H1 (cell line): ENCODE measurements at regions not wholly inside any gene's neighbourhood (a gene's known extent, or its start where the extent isn't known, plus 50 kb on each side); places are given as distances from the start of the nearest gene placed in this dataset.

ENCODE experiments used
- CTCF ChIA-PET: fragments of 300-600 bp; sonication (Branson Sonifier 250); formaldehyde crosslinking; loops from one replicate; lab custom pipeline; 2021; ENCODE audit not compliant: partially characterized antibody; lab: Charles Lee
- POLR2A ChIA-PET: fragments of 300-600 bp; sonication (Branson Sonifier 250); formaldehyde crosslinking; loops from one replicate; lab custom pipeline; 2021; ENCODE audit warnings: inconsistent platforms; ENCODE audit not compliant: partially characterized antibody; lab: Charles Lee
- DNase-seq, 2 experiments: peaks; one replicate each; pipeline versions ENCODE4 v3.0.0 to v3.0.0-alpha.2; 2010 to 2022; ENCODE audit warnings: low spot score in 2 of 2, low read depth in 1 of 2, mixed read lengths in 1 of 2
- FAIRE-seq: peaks from 2 replicates; lab custom pipeline; 2011; peaks lifted over from hg19 to GRCh38; lab: Jason Lieb, UNC
- H2AFZ ChIP-seq: 2 replicates; pipeline ENCODE4 v1.8.1; 2012; ENCODE audit warnings: low read length, inconsistent platforms
- H2AK5ac ChIP-seq: 2 replicates; pipeline ENCODE4 v1.6.1; 2013; ENCODE audit warnings: low read depth, low read length
- H2BK120ac ChIP-seq: replicated peaks from 2 replicates; pipeline ENCODE3; 2013; ENCODE audit warnings: low read depth, low read length, inconsistent platforms
- H2BK12ac ChIP-seq: 2 replicates; pipeline ENCODE4 v1.6.1; 2013; ENCODE audit warnings: low read depth, low read length
- H2BK15ac ChIP-seq: 2 replicates; pipeline ENCODE4 v1.6.1; 2013; ENCODE audit warnings: low read length
- H2BK20ac ChIP-seq: 2 replicates; pipeline ENCODE4 v1.6.1; 2013; ENCODE audit warnings: low read length
- H2BK5ac ChIP-seq: 2 replicates; pipeline ENCODE4 v1.6.1; 2013; ENCODE audit warnings: low read depth, low read length
- H3K14ac ChIP-seq: 2 replicates; pipeline ENCODE4 v1.6.1; 2013; ENCODE audit warnings: inconsistent platforms; ENCODE audit not compliant: insufficient read length
- H3K18ac ChIP-seq: 2 replicates; pipeline ENCODE4 v1.6.1; 2013; ENCODE audit warnings: low read length; ENCODE audit errors: extremely low read depth
- H3K23ac ChIP-seq: 2 replicates; pipeline ENCODE4 v1.6.1; 2013; ENCODE audit warnings: inconsistent platforms; ENCODE audit not compliant: insufficient read length
- H3K23me2 ChIP-seq: 2 replicates; pipeline ENCODE4 v1.6.1; 2013; ENCODE audit warnings: low read depth, low read length
- H3K27ac ChIP-seq: 2 replicates; pipeline ENCODE4 v1.6.1; 2011; ENCODE audit warnings: low read depth, low read length, inconsistent platforms
- H3K27me3 ChIP-seq, 4 experiments: replicated peaks in 1 of 4; 1 replicate in 1 of 4; 2 replicates in 3 of 4; pipeline versions ENCODE4 v1.6.1 to v1.8.1; 2011 to 2013; ENCODE audit warnings: low read length in 3 of 4, mild to moderate bottlenecking in 3 of 4, inconsistent platforms in 2 of 4, mixed read lengths in 2 of 4, moderate library complexity in 1 of 4; ENCODE audit not compliant: control insufficient read depth in 3 of 4, insufficient read depth in 3 of 4; ENCODE audit errors: extremely low read depth in 1 of 4
- H3K36me3 ChIP-seq, 4 experiments: 2 replicates each; pipeline versions ENCODE4 v1.6.1 to v1.8.1; 2011 to 2013; ENCODE audit warnings: mild to moderate bottlenecking in 4 of 4, low read length in 3 of 4, moderate library complexity in 2 of 4, control low read depth in 1 of 4, inconsistent platforms in 1 of 4; ENCODE audit not compliant: insufficient read depth in 4 of 4, control insufficient read depth in 2 of 4
- H3K4ac ChIP-seq: replicated peaks from 2 replicates; pipeline ENCODE3; 2013; ENCODE audit warnings: low read length, low read depth, mixed read lengths, inconsistent platforms; ENCODE audit not compliant: insufficient read length
- H3K4me1 ChIP-seq, 4 experiments: replicated peaks in 1 of 4; 1 replicate in 1 of 4; 2 replicates in 3 of 4; pipeline versions ENCODE4 v1.6.1 to v1.8.1; 2011 to 2013; ENCODE audit warnings: low read length in 3 of 4, inconsistent platforms in 2 of 4, mixed read lengths in 1 of 4; ENCODE audit not compliant: insufficient read depth in 4 of 4, control insufficient read depth in 3 of 4
- H3K4me2 ChIP-seq, 2 experiments: 2 replicates each; pipeline versions ENCODE4 v1.6.1 to v1.8.1; 2011 to 2013; ENCODE audit warnings: low read depth in 2 of 2, low read length in 2 of 2, control low read depth in 1 of 2, inconsistent platforms in 1 of 2, mild to moderate bottlenecking in 1 of 2; ENCODE audit not compliant: insufficient read depth in 1 of 2
- H3K4me3 ChIP-seq, 4 experiments: fragments of 200-600, 300-600 bp in 1 of 4; sonication (generic), shearing (Covaris generic), sonication (Bioruptor Twin) in 1 of 4; 2 replicates each; pipeline versions ENCODE4 v1.5.1 to v1.8.1; 2011 to 2016; ENCODE audit warnings: low read length in 4 of 4, low read depth in 3 of 4, control low read depth in 2 of 4, inconsistent platforms in 2 of 4, mild to moderate bottlenecking in 2 of 4, mixed read lengths in 1 of 4, moderate library complexity in 1 of 4; ENCODE audit not compliant: insufficient read depth in 2 of 4; ENCODE audit errors: extremely low read depth in 1 of 4
- H3K56ac ChIP-seq: replicated peaks from 2 replicates; pipeline ENCODE3; 2013; ENCODE audit warnings: low read depth, mild to moderate bottlenecking, mixed read lengths, low read length, inconsistent platforms; ENCODE audit not compliant: insufficient read length
- H3K79me1 ChIP-seq: 2 replicates; pipeline ENCODE4 v1.6.1; 2013; ENCODE audit warnings: low read depth, low read length, control low read depth
- H3K79me2 ChIP-seq, 2 experiments: 2 replicates each; pipeline versions ENCODE4 v1.6.1 to v1.8.1; 2012 to 2013; ENCODE audit warnings: low read length in 2 of 2, mild to moderate bottlenecking in 2 of 2, inconsistent platforms in 1 of 2; ENCODE audit not compliant: insufficient read depth in 2 of 2, control insufficient read depth in 1 of 2
- H3K9ac ChIP-seq, 4 experiments: replicated peaks in 1 of 4; 1 replicate in 1 of 4; 2 replicates in 3 of 4; pipeline versions ENCODE4 v1.6.1 to v1.8.1; 2011 to 2013; ENCODE audit warnings: low read depth in 3 of 4, low read length in 3 of 4, control low read depth in 2 of 4, mild to moderate bottlenecking in 2 of 4, moderate library complexity in 2 of 4, inconsistent platforms in 1 of 4; ENCODE audit errors: extremely low read depth in 1 of 4
- H3K9me3 ChIP-seq, 2 experiments: 2 replicates each; pipeline versions ENCODE4 v1.6.1 to v1.8.1; 2012 to 2013; ENCODE audit warnings: mild to moderate bottlenecking in 2 of 2, moderate library complexity in 2 of 2, control low read depth in 1 of 2, inconsistent platforms in 1 of 2, low read depth in 1 of 2, low read length in 1 of 2, mixed read lengths in 1 of 2; ENCODE audit not compliant: insufficient read depth in 2 of 2
- H4K20me1 ChIP-seq, 2 experiments: replicated peaks in 1 of 2; 2 replicates each; pipeline versions ENCODE3 to v1.8.1; 2011 to 2013; ENCODE audit warnings: inconsistent platforms in 2 of 2, low read length in 2 of 2, mild to moderate bottlenecking in 1 of 2; ENCODE audit not compliant: insufficient read depth in 2 of 2, control insufficient read depth in 1 of 2
- H4K5ac ChIP-seq: 2 replicates; pipeline ENCODE4 v1.6.1; 2013; ENCODE audit warnings: low read length, low read depth, mixed read lengths, inconsistent platforms; ENCODE audit not compliant: insufficient read length
- H4K8ac ChIP-seq: 2 replicates; pipeline ENCODE4 v1.8.0; 2013; ENCODE audit warnings: mild to moderate bottlenecking, moderate library complexity, low read length, inconsistent platforms; ENCODE audit not compliant: insufficient read depth; ENCODE audit errors: extremely low read depth
- H4K91ac ChIP-seq: replicated peaks from 2 replicates; pipeline ENCODE3; 2013; ENCODE audit warnings: low read length, mixed read lengths, inconsistent platforms; ENCODE audit not compliant: insufficient read length
- BRCA1 ChIP-seq: IDR thresholded peaks from 2 replicates; pipeline ENCODE4 v1.6.1; 2012; ENCODE audit warnings: low read depth, low read length, improper control_type of control experiment
- CBX8 ChIP-seq: fragments of 300-800, 300-1000 bp; sonication (generic); IDR thresholded peaks from 2 replicates; pipeline ENCODE4 v1.7.1; 2016; ENCODE audit warnings: low read depth, low read length, borderline replicate concordance
- CTBP2 ChIP-seq: IDR thresholded peaks from 2 replicates; pipeline ENCODE4 v1.7.0; 2011; ENCODE audit warnings: borderline replicate concordance, mild to moderate bottlenecking, moderate library complexity, mixed read lengths, low read length; ENCODE audit not compliant: insufficient read depth, insufficient read length
- GABPA ChIP-seq: IDR thresholded peaks from 2 replicates; pipeline ENCODE4 v1.6.1; 2011; ENCODE audit warnings: mild to moderate bottlenecking, low read length, moderate library complexity, borderline replicate concordance; ENCODE audit not compliant: insufficient read depth
- HDAC2 ChIP-seq, 2 experiments: fragments of 300-600 bp in 1 of 2; sonication (generic) in 1 of 2; IDR thresholded peaks; 2 replicates each; pipeline ENCODE4 v1.6.1; 2011 to 2012; ENCODE audit warnings: low read depth in 2 of 2, low read length in 2 of 2, mild to moderate bottlenecking in 2 of 2, moderate library complexity in 2 of 2, borderline replicate concordance in 1 of 2, inconsistent platforms in 1 of 2
- KDM1A ChIP-seq: fragments of 200-600, 300-600 bp; sonication (generic); IDR thresholded peaks from 2 replicates; pipeline ENCODE4 v1.7.1; 2016; ENCODE audit warnings: mild to moderate bottlenecking, low read length, borderline replicate concordance
- KDM5A ChIP-seq: fragments of 200-600 bp; IDR thresholded peaks from 2 replicates; pipeline ENCODE4 v1.7.1; 2012; ENCODE audit warnings: mild to moderate bottlenecking, low read length, inconsistent platforms, mixed read lengths
- MAFK ChIP-seq: IDR thresholded peaks from 2 replicates; pipeline ENCODE4 v1.6.1; 2012; ENCODE audit warnings: low read depth, mild to moderate bottlenecking, improper control_type of control experiment, low read length
- RXRA ChIP-seq: IDR thresholded peaks from 2 replicates; pipeline ENCODE4 v1.6.1; 2011; ENCODE audit warnings: low read depth, mild to moderate bottlenecking, low read length, moderate library complexity; ENCODE audit not compliant: insufficient read depth
- SIRT6 ChIP-seq: IDR thresholded peaks from one replicate; pipeline ENCODE4 v1.7.1; 2012; ENCODE audit warnings: low read length, inconsistent platforms
- SUZ12 ChIP-seq: fragments of 200-600 bp; sonication (generic); IDR thresholded peaks from 2 replicates; pipeline ENCODE4 v1.6.1; 2012; ENCODE audit warnings: mild to moderate bottlenecking, inconsistent platforms, low read length, moderate library complexity, mixed read lengths
- WGBS, 2 experiments: shearing (Covaris generic) in 1 of 2; methylation state at CpG; one replicate each; pipeline versions ENCODE4 v1.1.6 to v1.1.7; 2013 to 2015; ENCODE audit warnings: low lambda C conversion rate in 2 of 2, mixed read lengths in 2 of 2, inconsistent platforms in 1 of 2, low coverage in 1 of 2, missing lambda C conversion rate in 1 of 2; ENCODE audit not compliant: insufficient replicate concordance in 2 of 2, insufficient coverage in 1 of 2, insufficient read length in 1 of 2; ENCODE audit errors: extremely low coverage in 1 of 2, missing lambda C conversion rate in 1 of 2; 5-methylcytosine and 5-hydroxymethylcytosine counted together

DNA sequence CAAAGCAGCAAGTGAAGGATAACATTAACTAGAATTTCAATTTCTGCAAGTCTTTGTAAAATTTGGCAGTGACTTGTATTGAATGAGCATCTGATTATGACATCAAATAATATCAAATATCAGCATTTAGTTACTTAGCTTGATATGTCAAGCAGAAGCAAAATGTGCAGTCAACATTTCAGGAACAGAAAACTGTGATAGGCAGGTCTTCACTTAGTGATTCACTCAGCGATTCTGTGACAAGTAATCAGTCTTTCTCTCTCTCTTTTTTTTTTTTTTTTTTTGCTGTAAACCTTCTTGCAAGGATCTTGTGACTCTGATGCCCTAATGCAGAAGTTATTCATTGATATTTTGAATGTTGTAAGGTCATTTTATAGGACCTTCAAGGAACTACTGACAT lies 307.1 kb downstream of the MTERF1 start:
- Histone ChIP-seq H2BK12ac (no peak overlapping the region), H4K8ac (no peak overlapping the region), H3K56ac (no peak overlapping the region), H2BK5ac (no peak overlapping the region), H4K20me1 (no peaks in the 10 kb centered on the region), H2AFZ (no peak overlapping the region), H2AK5ac (no peak overlapping the region), H4K5ac (no peak overlapping the region), H3K27me3 (no peaks in the 10 kb centered on the region), H3K14ac (no peak overlapping the region), H2BK15ac (no peak overlapping the region), H3K23me2 (no peaks in the 10 kb centered on the region), H3K18ac (no peak overlapping the region), H4K91ac (no peak overlapping the region), H3K9ac (no peak overlapping the region), H3K4me3 (no peak overlapping the region), H2BK20ac (no peak overlapping the region), H2BK120ac (no peak overlapping the region), H3K27ac (no peak overlapping the region), H3K4me1 (no peaks in the 10 kb centered on the region), H3K23ac (no peak overlapping the region), H3K79me2 (no peaks in the 10 kb centered on the region), H3K36me3 (no peaks in the 10 kb centered on the region), H3K4me2 (no peak overlapping the region), H3K9me3 (no peaks in the 10 kb centered on the region), H3K4ac (no peak overlapping the region), H3K79me1 (no peaks in the 10 kb centered on the region)
- ChIA-PET POLR2A (no interaction called here), CTCF (interaction anchor here (1.0 kb wide), 1 partner anchor 15 kb away, joined by 4 read pairs; no protein-coding TSS in a partner anchor)
- 100% methylated on average over 1 of the region's 1 CpG; no CpG with 5 or more reads in 1 of the 2 experiments for WGBS, 2 experiments
- DNase-seq (no peak), FAIRE-seq (no peak)
- TF ChIP-seq KDM1A (no peak), RXRA (no peak), SUZ12 (no peak), BRCA1 (no peak), MAFK (no peak), GABPA (no peak), CTBP2 (no peak), CBX8 (no peak), HDAC2 (IDR thresholded peaks at IDR 0.05; ENCODE audit: borderline replicate concordance in 1 of 2, low read depth in 2 of 2, low read length in 2 of 2) (no peak), SIRT6 (no peak), KDM5A (no peak)
